OCI-LY3 (cell line): ENCODE measurements at regions not wholly inside any gene's neighbourhood (a gene's known extent, or its start where the extent isn't known, plus 50 kb on each side); places are given as distances from the start of the nearest gene placed in this dataset.

Source experiments
- CTCF ChIP-seq: fragments of 200-600, 300-600 bp; sonication (generic); IDR thresholded peaks from 2 replicates; pipeline ENCODE4 v1.5.1; 2014; ENCODE audit warnings: antibody characterized with exemption, low read length, low read depth
- EZH2phosphoT487 ChIP-seq: fragments of 200-600 bp; shearing (Covaris generic); IDR thresholded peaks from 2 replicates; pipeline ENCODE4 v1.6.1; 2018; ENCODE audit warnings: antibody characterized with exemption, mixed run types, low read depth

GRCh38 chr4:138632856-138633579, 382.6 kb upstream of the NOCT start:
- no peak for TF ChIP-seq CTCF
- no peak for TF ChIP-seq EZH2phosphoT487
